Fibroblast of lung (primary cell): ENCODE measurements at regions not wholly inside any gene's neighbourhood (a gene's known extent, or its start where the extent isn't known, plus 50 kb on each side); places are given as distances from the start of the nearest gene placed in this dataset.

Experiments used
- DNase-seq, 2 donors: peaks; one replicate each; pipeline versions ENCODE4 v3.0.0 to v3.0.0-alpha.2; 2010; ENCODE audit warnings: low read depth in 2 of 2
- H2AFZ ChIP-seq: 2 replicates; pipeline ENCODE4 v1.5.1; 2012; ENCODE audit warnings: low read length, control low read depth, inconsistent platforms
- H3K27ac ChIP-seq: 2 replicates; pipeline ENCODE4 v1.5.1; 2011; ENCODE audit warnings: low read length, control low read depth; ENCODE audit not compliant: insufficient read depth
- H3K27me3 ChIP-seq: 2 replicates; pipeline ENCODE4 v1.5.1; 2011; ENCODE audit warnings: mild to moderate bottlenecking, low read length; ENCODE audit not compliant: control insufficient read depth, insufficient read depth
- H3K36me3 ChIP-seq: 2 replicates; pipeline ENCODE4 v1.5.1; 2011; ENCODE audit warnings: low read length; ENCODE audit not compliant: control insufficient read depth, insufficient read depth
- H3K4me1 ChIP-seq: 2 replicates; pipeline ENCODE4 v1.5.1; 2011; ENCODE audit warnings: low read length; ENCODE audit not compliant: control insufficient read depth, insufficient read depth; ENCODE audit errors: extremely low read depth
- H3K4me2 ChIP-seq: 2 replicates; pipeline ENCODE4 v1.5.1; 2011; ENCODE audit warnings: low read length, control low read depth; ENCODE audit not compliant: insufficient read depth; ENCODE audit errors: extremely low read depth
- H3K4me3 ChIP-seq, 4 experiments: fragments of 200-600 bp in 1 of 4; sonication (generic) in 1 of 4; replicated peaks in 1 of 4; 2 replicates each; pipeline ENCODE4 v1.5.1; 2011 to 2016; ENCODE audit warnings: low read length in 4 of 4, low read depth in 3 of 4, mild to moderate bottlenecking in 3 of 4, control low read depth in 2 of 4, inconsistent platforms in 1 of 4, mixed read lengths in 1 of 4; ENCODE audit not compliant: insufficient read depth in 1 of 4; ENCODE audit errors: control extremely low read depth in 1 of 4
- H3K79me2 ChIP-seq: 2 replicates; pipeline ENCODE4 v1.5.1; 2012; ENCODE audit warnings: mild to moderate bottlenecking, low read length, inconsistent platforms; ENCODE audit not compliant: control insufficient read depth, insufficient read depth
- H3K9ac ChIP-seq: 2 replicates; pipeline ENCODE4 v1.5.1; 2011; ENCODE audit warnings: mild to moderate bottlenecking, low read length, control low read depth; ENCODE audit not compliant: insufficient read depth
- H3K9me3 ChIP-seq: 2 replicates; pipeline ENCODE4 v1.5.1; 2012; ENCODE audit warnings: low read depth, low read length; ENCODE audit not compliant: control insufficient read depth, insufficient read depth
- H4K20me1 ChIP-seq: 2 replicates; pipeline ENCODE4 v1.5.1; 2011; ENCODE audit warnings: low read length; ENCODE audit not compliant: control insufficient read depth, insufficient read depth; ENCODE audit errors: extremely low read depth
- EZH2 ChIP-seq: IDR thresholded peaks from 2 replicates; pipeline ENCODE4 v1.5.1; 2012; ENCODE audit warnings: low read length, control low read depth, mild to moderate bottlenecking; ENCODE audit errors: missing control alignments
- TF ChIP-seq, protein P1 (sequence below), 2 donors: IDR thresholded peaks in 1 of 2; conservative IDR thresholded peaks in 1 of 2; 1 replicate in 1 of 2; 2 replicates in 1 of 2; pipeline ENCODE4 v1.5.1; 2011 to 2012; ENCODE audit warnings: low read length in 2 of 2, control low read depth in 1 of 2, inconsistent platforms in 1 of 2, low read depth in 1 of 2, mild to moderate bottlenecking in 1 of 2

DNA sequence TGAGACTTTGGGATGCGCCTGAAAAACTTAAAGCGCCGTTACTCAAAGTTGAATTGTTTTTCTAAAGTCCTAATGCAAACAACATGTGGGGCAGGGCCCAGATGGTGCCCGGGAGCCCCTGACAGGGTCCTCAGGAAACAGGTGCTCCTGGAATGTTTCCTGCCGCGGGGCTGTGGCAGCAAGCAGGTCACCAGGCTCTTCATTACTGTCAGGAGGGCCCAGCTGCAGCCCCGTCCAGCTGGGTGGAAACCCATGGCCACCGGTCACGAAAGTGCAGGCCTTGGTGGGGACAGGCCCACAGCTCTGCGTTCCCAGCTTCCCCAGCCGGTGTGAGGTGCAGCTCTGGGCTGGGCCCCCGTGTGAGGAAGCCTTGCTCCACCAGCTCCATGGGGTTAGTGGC, 63.9 kb upstream of the GATA2 start:
- H3K27me3 ChIP-seq, result peaks cover 27% of the 10 kb centered on the region
- DNase-seq, result no peak
- no peak overlapping the region for H2AFZ ChIP-seq
- H3K9me3 ChIP-seq, result no peaks in the 10 kb centered on the region
- H3K36me3 ChIP-seq, result no peaks in the 10 kb centered on the region
- H4K20me1 ChIP-seq, result no peaks in the 10 kb centered on the region
- no peak for TF ChIP-seq EZH2
- TF ChIP-seq, protein P1, sequence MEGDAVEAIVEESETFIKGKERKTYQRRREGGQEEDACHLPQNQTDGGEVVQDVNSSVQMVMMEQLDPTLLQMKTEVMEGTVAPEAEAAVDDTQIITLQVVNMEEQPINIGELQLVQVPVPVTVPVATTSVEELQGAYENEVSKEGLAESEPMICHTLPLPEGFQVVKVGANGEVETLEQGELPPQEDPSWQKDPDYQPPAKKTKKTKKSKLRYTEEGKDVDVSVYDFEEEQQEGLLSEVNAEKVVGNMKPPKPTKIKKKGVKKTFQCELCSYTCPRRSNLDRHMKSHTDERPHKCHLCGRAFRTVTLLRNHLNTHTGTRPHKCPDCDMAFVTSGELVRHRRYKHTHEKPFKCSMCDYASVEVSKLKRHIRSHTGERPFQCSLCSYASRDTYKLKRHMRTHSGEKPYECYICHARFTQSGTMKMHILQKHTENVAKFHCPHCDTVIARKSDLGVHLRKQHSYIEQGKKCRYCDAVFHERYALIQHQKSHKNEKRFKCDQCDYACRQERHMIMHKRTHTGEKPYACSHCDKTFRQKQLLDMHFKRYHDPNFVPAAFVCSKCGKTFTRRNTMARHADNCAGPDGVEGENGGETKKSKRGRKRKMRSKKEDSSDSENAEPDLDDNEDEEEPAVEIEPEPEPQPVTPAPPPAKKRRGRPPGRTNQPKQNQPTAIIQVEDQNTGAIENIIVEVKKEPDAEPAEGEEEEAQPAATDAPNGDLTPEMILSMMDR (conservative IDR thresholded peaks at IDR 0.05 in 1 of 2, IDR thresholded peaks at IDR 0.05 in 1 of 2; ENCODE audit: low read depth in 1 of 2, low read length in 2 of 2), result no peak
- no peaks in the 10 kb centered on the region for H3K4me1 ChIP-seq
- no peak overlapping the region for H3K27ac ChIP-seq
- H3K9ac ChIP-seq, result no peak overlapping the region
- no peak overlapping the region for H3K4me3 ChIP-seq
- H3K79me2 ChIP-seq, result no peaks in the 10 kb centered on the region
- no peak overlapping the region for H3K4me2 ChIP-seq

DNA sequence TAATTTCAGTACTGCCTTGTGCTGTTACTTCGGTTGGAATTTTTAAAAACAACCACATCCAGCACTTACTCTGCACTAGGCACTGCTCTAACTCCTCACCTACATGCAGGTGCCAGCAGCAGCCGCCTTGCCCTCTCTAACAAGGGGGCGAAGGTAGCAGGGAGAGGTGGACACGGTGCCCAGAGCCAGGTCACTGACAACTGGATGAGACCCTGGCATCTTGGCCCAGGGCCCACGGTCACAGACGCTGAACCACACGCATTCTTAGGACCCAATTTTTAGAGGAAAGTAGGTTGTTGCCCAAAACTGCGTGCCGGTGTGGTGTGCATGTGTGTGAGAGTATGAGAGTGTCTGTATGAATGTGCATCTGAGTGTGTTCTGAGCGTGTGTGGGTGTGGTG, 63.4 kb upstream of the GATA2 start:
- Histone ChIP-seq H3K4me2 (no peak overlapping the region), H3K9me3 (no peaks in the 10 kb centered on the region), H3K27me3 (peaks cover 24% of the 10 kb centered on the region), H3K4me1 (no peaks in the 10 kb centered on the region), H3K9ac (no peak overlapping the region), H4K20me1 (no peaks in the 10 kb centered on the region), H2AFZ (no peak overlapping the region), H3K36me3 (no peaks in the 10 kb centered on the region), H3K4me3 (no peak overlapping the region), H3K79me2 (no peaks in the 10 kb centered on the region), H3K27ac (no peak overlapping the region)
- TF ChIP-seq, protein P1 (conservative IDR thresholded peaks at IDR 0.05 in 1 of 2, IDR thresholded peaks at IDR 0.05 in 1 of 2; ENCODE audit: low read depth in 1 of 2, low read length in 2 of 2), result no peak
- no peak for TF ChIP-seq EZH2
- DNase-seq, result no peak

DNA sequence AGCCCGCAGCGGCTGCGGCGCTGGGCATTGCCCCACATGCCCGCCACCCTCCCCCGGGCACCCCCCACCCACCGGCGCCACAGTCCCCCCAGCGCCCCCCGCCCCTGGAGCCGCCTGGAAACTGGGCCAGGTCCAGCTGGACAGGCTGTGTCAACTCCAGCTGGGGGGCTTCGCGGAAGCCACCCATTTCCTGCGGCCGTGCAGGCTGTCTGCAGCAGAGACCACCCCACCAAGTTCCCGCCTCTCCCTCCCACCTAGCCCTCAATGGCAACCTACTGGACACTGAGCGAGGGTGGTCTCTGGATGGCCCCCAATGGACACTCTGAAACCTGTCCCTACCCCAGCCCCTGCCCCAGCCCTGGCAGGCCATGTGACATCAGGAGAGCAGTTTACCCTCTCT, 62.8 kb upstream of the GATA2 start:
- Histone ChIP-seq H2AFZ (no peak overlapping the region), H3K9me3 (no peaks in the 10 kb centered on the region), H3K27me3 (peaks cover 24% of the 10 kb centered on the region), H3K4me2 (no peak overlapping the region), H3K4me3 (no peak overlapping the region), H4K20me1 (no peaks in the 10 kb centered on the region), H3K4me1 (no peaks in the 10 kb centered on the region), H3K79me2 (no peaks in the 10 kb centered on the region), H3K9ac (no peak overlapping the region), H3K36me3 (no peaks in the 10 kb centered on the region), H3K27ac (no peak overlapping the region)
- no peak for TF ChIP-seq EZH2
- TF ChIP-seq, protein P1 (conservative IDR thresholded peaks at IDR 0.05 in 1 of 2, IDR thresholded peaks at IDR 0.05 in 1 of 2; ENCODE audit: low read depth in 1 of 2, low read length in 2 of 2), result no peak
- DNase-seq, result no peak
